OCI-M2 (cell line): ENCODE measurements at regions not wholly inside any gene's neighbourhood (a gene's known extent, or its start where the extent isn't known, plus 50 kb on each side); places are given as distances from the start of the nearest gene placed in this dataset.
"Not testable (repeated sequence)": the region's sequence is repeated elsewhere in the genome, so short reads cannot be mapped to it uniquely, and the experiment has no call there.

ENCODE experiments used
- DNase-seq: peaks from one replicate; lab custom pipeline; 2025; ENCODE audit not compliant: unreplicated experiment; lab: John Stamatoyannopoulos, UW

DNA sequence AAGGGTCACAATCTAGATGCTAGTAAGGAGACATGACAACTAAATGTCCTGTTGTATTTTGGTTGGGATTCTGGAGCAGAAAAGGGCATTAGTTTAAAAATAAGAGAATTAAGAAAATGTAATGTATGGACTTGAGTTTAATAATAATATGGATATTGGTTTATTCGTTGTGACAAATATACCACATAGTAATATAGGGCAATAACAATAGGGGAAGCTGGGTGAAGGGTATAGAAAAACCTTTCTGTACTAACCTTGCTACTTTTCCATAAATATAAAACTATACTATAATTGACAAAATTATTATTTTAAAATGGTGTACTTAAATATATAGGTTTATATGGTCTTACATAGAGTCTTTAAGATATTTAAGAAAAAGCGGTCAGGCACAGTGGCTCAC is 558.9 kb downstream of the PTPRC start:
- DNase-seq, result no peak

DNA sequence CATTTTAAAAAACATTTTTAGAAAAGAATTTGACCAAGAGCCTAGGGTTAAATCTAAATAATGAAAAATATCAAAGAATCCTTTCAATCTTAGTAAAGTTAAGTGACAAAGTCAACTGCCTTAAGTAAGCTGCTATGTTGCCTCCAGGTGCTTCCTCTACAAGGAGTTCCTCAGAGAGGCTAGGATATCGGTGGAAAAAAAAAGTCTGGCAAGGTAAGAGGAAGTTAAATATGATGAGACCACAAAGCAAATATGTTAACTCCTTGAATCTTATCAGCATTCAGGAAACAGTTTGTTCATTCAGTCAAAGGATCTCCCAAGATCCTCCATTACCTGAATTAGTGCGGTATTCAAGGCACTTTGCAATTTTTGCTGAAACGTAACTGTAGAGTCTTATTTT is 563.5 kb downstream of the PTPRC start:
- no peak for DNase-seq

DNA sequence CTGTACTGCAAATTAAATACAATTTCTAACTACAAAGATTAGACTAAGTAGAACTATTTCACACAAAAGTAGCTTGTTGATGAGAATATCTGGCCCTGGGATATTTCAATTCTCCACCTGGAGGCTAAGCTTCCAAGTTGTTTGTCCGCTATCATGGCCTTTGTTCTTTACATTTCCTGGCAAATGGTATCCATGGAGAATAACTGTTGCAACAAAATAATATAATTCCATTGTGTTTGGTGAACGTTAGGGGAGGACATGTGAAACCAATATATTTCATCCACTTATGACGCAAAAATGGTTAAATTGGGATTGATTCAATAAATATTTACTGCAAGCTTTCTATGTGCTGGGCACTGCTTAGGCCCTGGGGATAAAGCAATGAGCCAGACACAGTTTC is 565.4 kb downstream of the PTPRC start:
- DNase-seq, result no peak

DNA sequence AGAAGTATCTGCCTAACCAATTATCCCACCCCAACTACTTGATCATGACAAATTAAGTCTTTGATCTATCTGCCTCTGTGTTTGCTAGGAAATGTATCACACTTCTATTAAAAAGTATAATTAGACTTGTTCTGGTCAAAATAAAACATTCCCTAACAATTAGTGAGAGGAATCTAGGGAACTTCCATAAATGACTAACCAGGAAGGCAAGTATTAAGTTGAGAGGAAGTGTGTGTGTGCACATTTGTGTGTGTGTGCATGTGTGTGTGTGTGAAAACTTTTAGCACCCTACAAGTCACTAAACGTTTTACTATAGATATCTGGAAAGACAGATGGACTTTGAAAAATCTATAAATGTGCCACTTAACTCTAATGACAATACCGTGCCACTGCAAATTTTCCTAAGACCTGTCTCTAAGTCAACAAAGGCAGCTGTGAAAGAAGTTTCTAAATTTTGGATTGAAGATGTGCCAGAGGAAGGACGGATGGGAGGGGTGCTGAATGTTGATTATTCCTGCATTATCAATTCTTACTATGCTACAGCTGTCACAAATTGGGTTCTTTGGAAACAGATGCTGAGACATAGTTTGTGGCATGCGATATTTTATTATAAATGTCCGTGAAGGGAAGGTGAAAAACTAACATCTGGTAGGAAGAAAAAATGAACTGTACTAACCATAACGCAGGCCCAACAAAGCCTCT is 567.1 kb downstream of the PTPRC start:
- no peak for DNase-seq

DNA sequence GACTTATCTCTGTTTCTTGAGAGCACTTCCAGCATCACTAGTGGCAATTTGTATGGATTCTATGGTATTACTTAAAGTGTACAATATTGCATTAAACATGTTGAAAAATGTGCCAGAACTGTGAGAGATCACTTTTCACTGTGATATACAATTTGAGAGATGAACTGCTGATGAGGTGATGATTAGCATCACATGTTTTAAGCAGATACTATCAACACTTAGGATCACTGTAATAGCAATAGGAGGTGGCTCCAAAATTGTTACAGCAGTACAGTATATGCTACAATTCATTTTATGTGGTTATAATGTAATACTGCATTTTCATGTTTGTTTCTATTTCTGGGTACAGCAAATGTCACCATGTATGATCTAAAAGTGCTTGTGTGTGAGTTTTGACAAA is 570.0 kb downstream of the PTPRC start:
- DNase-seq, result no peak

DNA sequence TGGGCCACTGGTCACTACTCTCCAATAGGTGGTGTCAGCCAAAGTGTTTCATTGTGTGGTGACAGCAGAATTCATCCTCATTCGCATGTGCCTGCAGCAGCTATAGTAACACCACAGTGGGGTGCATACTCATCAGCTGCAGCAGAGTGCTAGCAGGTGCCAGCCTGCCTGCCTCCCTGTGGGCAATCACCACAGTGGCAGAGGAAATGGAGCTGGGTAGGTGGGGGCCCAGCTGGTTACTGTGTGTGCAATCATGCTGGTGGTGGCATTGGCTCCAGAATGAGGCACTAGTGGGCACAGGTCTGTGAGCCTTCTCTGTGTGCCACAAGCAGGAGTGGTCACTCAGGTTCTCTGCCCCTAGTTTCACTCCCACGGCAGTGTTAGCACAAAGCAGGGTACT is 579.2 kb downstream of the PTPRC start:
- DNase-seq, result no peak

DNA sequence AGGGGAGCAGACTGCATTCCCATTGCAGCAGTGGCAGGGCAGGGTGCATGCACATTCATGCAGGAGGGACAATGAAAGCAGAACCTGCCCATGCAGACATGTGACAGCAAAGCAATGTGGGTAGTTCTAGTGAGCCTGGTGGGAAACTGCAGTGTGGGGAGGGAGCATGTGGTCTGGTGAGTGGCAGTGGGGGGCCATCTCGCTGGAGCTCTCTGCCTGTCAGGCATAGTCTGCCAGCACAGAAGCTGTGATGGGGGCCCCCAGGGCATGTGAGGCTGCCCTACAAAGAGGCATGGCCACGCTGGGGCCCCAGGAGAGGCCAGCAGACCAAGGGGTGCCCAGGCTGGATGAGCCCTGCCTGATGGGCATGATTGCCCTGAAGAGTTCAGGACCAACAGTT is 579.7 kb downstream of the PTPRC start:
- no peak for DNase-seq

DNA sequence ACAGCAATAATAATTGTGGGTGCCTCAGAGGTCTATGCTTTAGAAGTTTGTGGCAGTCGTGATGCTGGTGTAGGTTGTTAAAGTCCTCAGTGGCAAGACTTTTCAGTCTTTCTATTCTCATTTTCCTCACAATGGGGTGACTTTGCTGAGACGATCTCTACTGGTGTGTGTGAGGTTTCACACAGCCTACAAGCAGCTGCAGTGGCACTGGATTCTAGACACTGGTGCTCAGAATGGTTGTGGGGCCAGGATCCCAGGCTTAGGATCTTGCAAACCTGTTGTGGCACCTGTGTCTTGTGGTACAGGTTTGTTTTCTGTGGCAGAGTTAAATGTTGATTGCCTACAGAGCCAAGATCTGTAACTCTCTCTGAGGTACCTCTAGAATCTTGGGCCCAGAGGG is 581.2 kb downstream of the PTPRC start:
- DNase-seq, result no peak

DNA sequence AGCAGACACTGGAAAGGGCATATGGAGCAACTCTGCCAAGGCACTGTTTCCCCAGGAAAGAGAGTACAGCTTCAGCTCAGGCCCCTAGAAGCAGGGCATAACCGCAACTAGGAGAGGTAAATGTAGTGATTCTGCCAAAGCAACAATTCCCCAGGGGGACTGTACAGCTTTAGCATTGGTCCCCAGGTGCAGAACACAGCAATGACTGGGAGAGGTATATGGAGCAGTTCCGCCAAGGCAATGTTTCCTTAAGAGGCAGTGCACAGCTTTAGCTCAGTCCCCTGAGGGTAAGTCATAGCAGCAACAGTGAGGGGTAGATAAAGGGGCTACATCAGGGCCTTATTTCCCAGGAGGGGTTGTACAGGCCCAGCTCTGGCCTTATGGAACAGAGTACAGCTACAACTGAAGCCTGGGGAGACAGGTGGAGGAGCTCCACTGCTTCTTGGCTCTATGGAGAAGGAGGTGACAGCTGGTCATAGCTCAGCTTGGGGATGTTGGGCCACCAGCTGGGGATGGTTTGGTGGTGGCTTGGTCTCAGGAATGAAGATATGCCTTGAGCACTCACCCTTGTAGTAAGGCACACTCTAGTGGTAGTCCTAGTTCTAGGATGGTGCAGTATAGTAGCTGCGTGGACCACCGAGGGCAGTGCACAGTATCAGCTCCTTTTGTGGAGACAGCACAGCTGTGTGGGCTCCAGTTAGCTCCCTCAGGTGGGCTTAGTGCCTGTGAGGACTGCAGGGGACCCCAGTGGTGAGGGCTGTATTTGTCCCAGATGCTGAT is 582.7 kb downstream of the PTPRC start:
- no peak for DNase-seq

DNA sequence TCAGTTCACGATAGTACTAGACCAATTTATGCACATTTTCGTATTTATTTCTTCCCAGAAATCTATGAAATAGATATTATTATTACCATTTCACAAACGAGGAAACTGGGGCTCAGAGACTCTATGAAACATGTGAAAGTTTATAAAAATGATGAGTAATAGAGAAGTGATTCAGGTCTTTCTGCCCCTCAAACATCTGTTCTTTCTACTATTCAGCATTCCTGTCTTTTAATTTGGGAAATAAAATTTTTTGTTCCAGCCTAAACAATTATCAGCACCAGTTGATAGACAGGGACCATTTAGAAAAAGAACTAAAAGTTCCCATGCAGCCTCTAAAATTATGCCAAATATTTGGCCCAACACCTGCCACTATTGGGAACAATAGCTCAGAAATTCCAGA is 585.1 kb downstream of the PTPRC start:
- no peak for DNase-seq

DNA sequence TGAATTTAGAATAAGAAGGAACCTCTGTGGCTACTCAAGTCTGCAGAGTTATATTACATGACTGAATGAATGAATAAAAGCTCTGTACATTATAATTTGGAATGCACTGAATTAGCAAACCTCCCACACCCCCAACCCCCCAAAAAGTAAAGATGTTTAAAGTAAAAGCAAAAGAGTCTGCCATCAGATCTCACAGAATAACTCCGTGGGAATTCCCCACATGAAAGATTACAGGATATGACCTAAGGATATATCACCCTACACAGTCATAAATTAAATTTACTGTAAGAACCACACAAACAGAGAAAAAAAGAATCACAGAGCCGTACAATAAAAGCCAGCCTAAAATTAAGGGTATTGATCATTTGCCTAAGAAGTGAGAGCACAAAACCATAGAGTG is 587.3 kb downstream of the PTPRC start:
- no peak for DNase-seq

DNA sequence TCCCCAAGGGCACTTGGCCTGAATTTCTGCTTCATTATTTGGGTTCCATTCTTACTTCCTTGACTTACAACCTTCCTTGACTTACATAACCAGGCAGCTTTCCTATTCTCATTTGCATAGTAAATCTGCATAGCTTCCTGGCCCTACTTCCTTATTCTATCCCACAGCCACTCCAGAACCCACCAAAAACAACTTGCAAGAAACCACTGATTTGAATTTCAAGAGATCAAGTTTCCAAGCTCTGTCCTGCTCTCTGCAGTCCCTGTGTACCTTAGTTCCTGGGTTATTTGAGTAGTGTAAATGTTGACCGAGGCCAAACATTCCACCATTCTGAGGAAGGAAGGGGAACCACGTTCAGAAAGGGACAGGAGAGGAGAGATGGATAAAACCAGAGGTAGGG is 603.3 kb downstream of the PTPRC start:
- DNase-seq, result no peak

DNA sequence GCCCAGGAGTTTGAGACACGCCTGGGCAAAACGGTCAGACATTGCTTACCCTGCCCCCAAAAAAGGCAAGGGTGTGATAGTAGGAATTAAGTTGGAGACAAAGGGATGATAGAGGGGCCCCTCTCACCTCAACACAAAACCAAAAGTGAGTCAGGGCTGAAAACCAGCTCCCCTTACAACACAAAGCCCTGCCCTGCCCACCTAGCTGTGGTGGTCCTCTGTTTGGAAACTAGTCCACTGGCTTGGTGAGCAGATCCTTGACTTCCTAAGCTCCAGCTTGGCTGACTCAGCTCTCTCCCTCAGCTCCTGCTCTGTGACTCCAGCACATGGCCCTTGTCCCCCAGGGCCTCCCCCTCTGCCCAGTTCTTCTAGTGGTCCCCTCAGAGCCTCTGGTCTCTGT is 603.8 kb downstream of the PTPRC start:
- DNase-seq, result no peak

DNA sequence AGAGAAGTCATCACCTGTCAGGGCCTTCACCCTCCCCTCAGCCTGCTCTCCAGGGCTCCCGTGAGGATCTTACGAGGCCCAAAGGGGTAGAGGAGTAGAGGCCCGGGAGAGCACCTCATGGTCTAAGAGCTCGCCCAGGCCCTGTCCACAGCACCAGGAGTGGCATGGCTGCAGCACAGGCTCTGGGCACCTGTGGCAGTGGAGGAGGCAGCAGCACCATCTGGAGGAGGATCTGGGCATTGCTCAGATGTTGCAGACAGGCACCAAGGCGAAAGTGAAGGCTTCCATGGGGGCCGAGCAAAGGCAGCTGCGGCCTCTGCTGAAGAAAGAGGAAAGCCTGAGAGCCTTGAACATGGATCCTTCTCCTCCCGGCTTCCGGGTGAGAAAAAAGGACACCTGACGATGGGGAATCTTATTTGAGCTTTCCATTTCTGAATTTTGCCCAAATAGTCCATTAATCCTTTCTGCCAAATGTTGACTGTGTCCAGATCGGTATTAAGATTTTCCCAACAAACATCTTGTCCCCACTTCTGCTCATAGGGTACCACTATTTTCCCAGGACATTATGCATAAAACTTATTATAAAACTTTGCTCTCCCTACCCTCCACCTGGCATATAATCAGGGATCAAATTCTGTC is 604.7 kb downstream of the PTPRC start:
- peak; percentile 4 for DNase-seq

DNA sequence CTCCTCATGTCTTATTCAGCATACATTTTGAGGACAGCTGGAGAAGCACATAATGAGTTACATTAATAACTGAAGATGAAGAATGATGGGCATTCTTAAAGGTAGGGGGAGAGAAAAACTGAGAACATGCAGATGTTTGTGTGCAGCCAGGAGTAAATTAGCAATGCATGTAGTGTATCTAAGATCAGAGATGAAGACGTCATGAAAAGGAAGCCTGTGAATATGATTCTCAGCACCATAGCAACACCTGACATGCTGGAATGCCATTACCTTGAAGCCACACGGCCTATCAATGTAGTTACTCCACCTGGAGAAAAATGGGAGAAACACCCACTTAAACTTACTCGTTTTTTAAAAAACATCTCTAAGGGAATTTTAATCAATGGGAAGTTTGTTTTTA is 607.1 kb downstream of the PTPRC start:
- DNase-seq, result no peak

DNA sequence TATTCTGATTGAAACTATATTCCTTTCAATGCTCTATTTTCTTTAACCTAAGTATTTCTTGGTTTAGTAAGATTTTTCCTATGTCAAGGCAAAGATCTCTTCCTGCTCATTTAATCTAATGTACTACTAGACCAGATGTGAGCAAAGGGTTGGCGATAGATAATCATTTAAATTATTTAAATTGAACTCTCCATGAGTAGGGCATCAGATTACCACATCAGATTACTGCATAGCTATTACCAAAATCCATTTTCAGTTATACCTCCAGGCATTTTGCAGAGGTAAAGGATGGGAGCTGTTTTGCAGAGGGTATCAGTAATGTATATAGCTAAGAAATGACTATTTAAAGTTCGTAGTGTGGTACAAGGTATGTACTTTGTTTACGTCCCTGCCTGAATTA is 607.9 kb downstream of the PTPRC start:
- DNase-seq, result no peak

DNA sequence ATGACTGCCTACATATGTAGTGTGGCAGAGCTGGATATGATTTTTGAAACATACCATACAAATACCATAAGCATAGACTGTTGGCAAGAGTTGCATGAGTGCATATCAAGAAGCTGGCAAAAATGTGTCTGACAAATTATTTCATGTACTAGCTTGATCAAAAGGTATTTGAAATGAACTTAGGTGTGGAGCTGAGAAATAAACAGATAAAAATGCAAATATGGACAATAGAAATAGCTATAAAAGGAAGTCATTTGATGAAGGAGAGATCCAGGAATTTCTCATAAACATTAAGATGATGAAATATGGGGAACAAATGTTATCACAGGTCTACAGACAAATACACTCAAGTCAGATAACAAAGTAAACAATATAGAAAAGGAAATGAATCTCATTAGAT is 609.1 kb downstream of the PTPRC start:
- no peak for DNase-seq

DNA sequence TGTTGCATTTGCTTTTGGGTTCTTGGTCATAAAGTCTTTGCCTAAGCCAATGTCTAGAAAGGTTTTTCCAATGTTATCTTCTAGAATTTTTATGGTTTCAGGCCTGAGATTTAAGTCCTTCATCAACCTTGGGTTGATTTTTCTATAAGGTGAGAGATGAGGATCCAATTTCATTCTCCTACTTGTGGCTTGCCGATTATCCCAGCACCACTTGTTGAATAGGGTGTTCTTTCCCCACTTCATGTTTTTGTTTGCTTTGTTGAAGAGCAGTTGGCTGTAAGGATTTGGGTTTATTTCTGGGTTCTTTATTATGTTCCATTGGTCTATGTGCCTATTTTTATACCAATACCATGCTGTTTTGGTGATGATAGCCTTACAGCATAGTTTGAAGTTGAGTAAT is 615.2 kb downstream of the PTPRC start:
- DNase-seq, result not testable (repeated sequence)

DNA sequence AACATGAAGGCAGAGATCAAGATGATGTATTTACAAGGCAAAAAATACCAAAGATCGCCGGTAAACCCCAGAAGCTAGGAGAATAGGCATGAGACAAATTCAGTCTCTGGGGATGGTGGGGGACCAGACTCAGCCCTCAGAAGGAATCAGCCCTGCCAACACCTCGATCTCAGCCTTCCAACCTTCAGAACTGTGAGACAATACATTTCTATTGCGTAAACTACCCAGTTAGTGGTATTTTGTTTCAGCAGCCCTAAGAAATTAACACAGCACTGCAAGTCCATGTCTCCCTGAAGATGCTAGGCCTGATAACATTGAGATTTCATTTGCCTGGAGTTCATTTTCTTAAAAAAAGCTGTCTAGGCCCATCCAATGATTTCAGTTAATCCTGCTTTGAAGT is 622.5 kb downstream of the PTPRC start:
- DNase-seq, result no peak

DNA sequence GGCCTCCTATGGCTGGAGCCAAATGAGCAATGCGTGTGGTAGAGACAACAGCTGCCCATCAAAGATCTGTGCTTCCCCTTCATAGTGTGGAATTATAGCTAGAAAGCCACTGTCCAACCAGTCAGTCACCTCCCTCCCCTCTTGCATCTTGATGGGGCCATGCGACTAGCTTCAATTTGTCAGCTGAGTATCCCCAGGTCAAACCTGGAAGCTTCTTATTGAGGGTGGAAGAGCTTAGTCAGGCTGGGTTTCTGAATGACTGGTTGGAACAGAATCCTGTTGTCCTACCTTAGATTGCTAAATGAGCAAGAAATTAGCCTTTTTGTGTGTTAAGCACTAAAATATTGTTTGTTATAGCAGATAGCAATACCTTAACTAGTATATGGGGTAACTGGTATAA is 625.4 kb downstream of the PTPRC start:
- no peak for DNase-seq

DNA sequence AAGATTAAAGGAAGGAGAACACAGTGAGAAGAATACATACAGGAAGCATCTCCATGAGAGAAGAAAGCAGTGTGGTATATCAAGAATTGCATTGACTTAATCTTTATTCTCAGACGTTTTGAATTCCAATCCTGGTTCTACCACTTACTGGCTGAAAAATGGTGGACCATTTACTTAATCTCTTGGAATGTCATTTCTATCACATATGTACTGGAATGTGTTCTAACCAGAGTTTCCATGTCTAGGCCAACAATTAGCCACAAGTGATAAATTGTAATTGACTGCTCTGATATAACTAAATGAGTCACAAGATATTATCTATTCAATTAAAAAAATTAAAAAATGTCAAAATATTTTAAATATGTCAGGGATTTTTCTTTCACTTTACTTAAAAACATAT is 626.1 kb downstream of the PTPRC start:
- no peak for DNase-seq

DNA sequence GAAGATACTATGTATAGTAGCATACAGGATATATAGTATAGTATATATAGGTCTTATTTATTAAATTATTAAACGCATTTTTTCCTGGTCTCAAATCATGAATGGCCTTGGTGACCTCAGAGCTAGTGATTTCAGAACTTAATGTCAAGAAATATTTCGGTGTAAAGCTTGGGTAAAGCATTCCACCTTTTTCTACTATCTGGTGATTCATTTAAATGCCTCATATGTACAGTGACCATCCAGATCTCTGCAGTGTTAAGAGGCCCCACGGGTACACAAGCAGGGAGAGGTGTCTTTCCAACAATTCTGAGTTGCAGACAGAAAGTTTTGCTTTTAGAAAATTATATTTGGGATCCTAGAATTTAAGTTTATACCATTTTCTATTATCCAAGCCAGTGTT is 626.5 kb downstream of the PTPRC start:
- DNase-seq, result no peak
